Left ventricle myocardium inferior (tissue), 1 donor: ENCODE measurements at regions not wholly inside any gene's neighbourhood (a gene's known extent, or its start where the extent isn't known, plus 50 kb on each side); places are given as distances from the start of the nearest gene placed in this dataset.

ENCODE experiments used
- DNase-seq: peaks from one replicate; pipeline ENCODE4 v3.0.0-alpha.2; 2020
- H3K27ac ChIP-seq: fragments of 200-600 bp; replicated peaks from 2 replicates; pipeline ENCODE4 v1.8.0; 2021
- H3K27me3 ChIP-seq: fragments of 200-600 bp; 2 replicates; pipeline ENCODE4 v1.8.0; 2021; ENCODE audit warnings: low read depth
- H3K36me3 ChIP-seq: fragments of 200-600 bp; 2 replicates; pipeline ENCODE4 v1.8.0; 2021
- H3K4me1 ChIP-seq: fragments of 200-600 bp; 2 replicates; pipeline ENCODE4 v1.8.0; 2021
- H3K4me3 ChIP-seq: fragments of 200-600 bp; 2 replicates; pipeline ENCODE4 v1.8.0; 2021; ENCODE audit warnings: mild to moderate bottlenecking, moderate library complexity
- H3K9me3 ChIP-seq: fragments of 200-600 bp; replicated peaks from 2 replicates; pipeline ENCODE4 v1.8.0; 2021
- intact Hi-C: fragments of 100-400 bp; cut with micrococcal nuclease; formaldehyde crosslinking; loops from one replicate; pipeline ENCODE4 v1.11.0; 2022
- TF ChIP-seq, protein P1 (sequence below): fragments of 200-600 bp; IDR thresholded peaks from 2 replicates; pipeline ENCODE4 v1.8.0; 2021; ENCODE audit warnings: antibody characterized with exemption, mild to moderate bottlenecking, borderline replicate concordance
- donor health status: DM: no; HTN: yes; CAD: no; lungs with severe emphysema.

DNA sequence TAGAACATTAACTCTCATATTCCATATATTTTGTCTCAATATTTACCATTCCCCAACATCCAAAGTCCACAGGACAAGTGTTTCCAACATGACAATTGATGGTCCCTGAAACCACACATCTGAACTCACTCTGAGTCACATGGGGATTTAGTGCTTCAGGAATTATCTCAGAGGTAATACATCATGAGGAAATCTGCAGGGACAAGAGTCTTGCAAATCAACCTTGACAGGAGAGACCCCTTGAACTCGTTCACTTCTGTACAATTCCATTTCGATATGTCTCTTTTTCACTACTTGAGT lies 119.7 kb upstream of the ABCA1 start:
- peaks cover 27% of the 10 kb centered on the region for H3K4me1 ChIP-seq
- H3K4me3 ChIP-seq: no peak overlapping the region
- DNase-seq: no peak
- intact Hi-C loops: no loop called here
- TF ChIP-seq, protein P1, sequence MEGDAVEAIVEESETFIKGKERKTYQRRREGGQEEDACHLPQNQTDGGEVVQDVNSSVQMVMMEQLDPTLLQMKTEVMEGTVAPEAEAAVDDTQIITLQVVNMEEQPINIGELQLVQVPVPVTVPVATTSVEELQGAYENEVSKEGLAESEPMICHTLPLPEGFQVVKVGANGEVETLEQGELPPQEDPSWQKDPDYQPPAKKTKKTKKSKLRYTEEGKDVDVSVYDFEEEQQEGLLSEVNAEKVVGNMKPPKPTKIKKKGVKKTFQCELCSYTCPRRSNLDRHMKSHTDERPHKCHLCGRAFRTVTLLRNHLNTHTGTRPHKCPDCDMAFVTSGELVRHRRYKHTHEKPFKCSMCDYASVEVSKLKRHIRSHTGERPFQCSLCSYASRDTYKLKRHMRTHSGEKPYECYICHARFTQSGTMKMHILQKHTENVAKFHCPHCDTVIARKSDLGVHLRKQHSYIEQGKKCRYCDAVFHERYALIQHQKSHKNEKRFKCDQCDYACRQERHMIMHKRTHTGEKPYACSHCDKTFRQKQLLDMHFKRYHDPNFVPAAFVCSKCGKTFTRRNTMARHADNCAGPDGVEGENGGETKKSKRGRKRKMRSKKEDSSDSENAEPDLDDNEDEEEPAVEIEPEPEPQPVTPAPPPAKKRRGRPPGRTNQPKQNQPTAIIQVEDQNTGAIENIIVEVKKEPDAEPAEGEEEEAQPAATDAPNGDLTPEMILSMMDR: no peak
- no peaks in the 10 kb centered on the region for H3K9me3 ChIP-seq
- H3K36me3 ChIP-seq: no peaks in the 10 kb centered on the region
- no peaks in the 10 kb centered on the region for H3K27me3 ChIP-seq
- no peak overlapping the region for H3K27ac ChIP-seq

DNA sequence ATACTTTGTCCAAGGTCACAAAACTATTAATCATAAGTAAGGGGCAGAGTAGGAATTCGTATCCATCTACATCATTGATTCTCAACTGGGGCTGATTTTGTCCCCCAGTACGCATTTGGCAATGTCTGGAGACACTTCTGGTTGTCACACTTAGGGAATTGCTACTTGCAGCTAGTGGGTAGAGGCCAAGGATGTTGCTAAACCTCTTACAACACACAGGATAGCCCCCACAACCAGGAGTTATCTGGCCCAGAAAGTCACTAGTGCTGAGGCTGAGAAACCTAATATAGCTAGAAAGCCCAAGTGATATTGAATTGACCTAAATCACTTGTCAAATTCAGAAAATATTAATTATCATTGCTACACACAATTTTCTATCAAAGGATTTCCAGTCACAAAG lies 120.4 kb upstream of the ABCA1 start:
- Histone ChIP-seq H3K4me1 (peaks cover 27% of the 10 kb centered on the region), H3K4me3 (no peak overlapping the region), H3K36me3 (no peaks in the 10 kb centered on the region), H3K9me3 (peaks cover 4% of the 10 kb centered on the region), H3K27ac (no peak overlapping the region), H3K27me3 (no peaks in the 10 kb centered on the region)
- DNase-seq: no peak
- intact Hi-C loops: no loop called here
- TF ChIP-seq, protein P1: no peak

DNA sequence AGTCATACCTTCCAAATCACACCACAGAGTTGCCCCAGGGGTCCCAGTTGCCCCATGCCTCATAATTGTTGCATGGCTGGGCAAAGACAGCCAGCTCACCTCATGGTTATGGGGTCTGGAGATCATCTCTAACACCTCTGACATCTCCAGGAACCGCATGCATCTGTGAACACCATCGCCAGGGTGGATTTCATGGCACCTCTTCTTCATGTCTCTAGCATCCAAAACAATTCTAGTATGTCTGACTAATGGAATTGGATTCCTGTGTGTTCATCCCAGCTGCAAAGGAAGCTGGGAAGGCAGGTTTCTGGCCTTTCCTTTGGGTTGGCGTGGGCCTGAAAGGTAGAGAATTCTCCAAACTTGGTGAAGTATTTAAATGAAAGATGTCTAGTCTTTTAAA lies 122.3 kb upstream of the ABCA1 start:
- no peak overlapping the region for H3K27ac ChIP-seq
- no peaks in the 10 kb centered on the region for H3K27me3 ChIP-seq
- no peaks in the 10 kb centered on the region for H3K36me3 ChIP-seq
- intact Hi-C loops: no loop called here
- H3K4me1 ChIP-seq: peaks cover 12% of the 10 kb centered on the region
- no peak for DNase-seq
- H3K9me3 ChIP-seq: peaks cover 12% of the 10 kb centered on the region
- TF ChIP-seq, protein P1: no peak
- H3K4me3 ChIP-seq: no peak overlapping the region

DNA sequence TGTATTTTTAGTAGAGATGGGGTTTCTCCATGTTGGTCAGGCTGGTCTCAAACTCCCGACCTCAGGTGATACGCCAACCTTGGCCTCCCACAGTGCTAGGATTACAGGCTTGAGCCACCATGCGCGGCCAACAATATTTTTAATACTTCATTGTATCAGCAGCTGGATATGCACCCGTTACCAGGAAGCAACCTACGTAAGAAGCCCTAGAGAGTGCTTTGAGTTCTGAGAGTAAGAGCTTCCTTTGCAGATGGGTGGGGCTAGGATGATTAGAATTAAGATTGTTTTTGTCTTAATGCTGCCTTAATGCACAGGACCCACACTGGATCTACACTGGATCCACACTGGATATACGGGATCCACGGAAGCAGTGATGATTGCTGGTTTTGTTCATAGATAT lies 123.9 kb upstream of the ABCA1 start:
- Histone ChIP-seq H3K27me3 (no peaks in the 10 kb centered on the region), H3K36me3 (no peaks in the 10 kb centered on the region), H3K4me1 (peaks cover 6% of the 10 kb centered on the region), H3K27ac (no peak overlapping the region), H3K9me3 (peaks cover 12% of the 10 kb centered on the region), H3K4me3 (no peak overlapping the region)
- no peak for DNase-seq
- TF ChIP-seq, protein P1: no peak
- intact Hi-C loops: no loop called here

DNA sequence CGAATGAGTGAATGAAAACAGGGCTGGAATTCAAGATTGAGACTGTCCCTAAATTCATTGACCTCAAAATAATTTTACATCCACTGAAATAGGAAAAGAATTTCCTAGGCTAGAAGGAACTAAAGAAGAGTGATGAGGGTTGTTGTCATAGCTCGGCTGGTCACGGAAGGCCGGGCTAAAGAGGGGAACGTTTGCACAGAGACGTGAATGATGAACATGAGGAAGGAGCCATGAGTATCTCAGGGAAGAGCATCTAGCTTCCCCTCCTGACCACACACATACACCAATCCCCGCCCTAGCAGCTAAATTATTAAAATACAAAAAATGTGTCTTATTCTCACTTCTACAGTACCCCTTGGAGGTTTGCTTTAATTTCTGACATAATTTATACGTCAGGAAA lies 124.4 kb upstream of the ABCA1 start:
- H3K4me1 ChIP-seq: peaks cover 2% of the 10 kb centered on the region
- no peaks in the 10 kb centered on the region for H3K36me3 ChIP-seq
- H3K9me3 ChIP-seq: peaks cover 12% of the 10 kb centered on the region
- TF ChIP-seq, protein P1: no peak
- H3K27ac ChIP-seq: no peak overlapping the region
- DNase-seq: no peak
- no peaks in the 10 kb centered on the region for H3K27me3 ChIP-seq
- intact Hi-C loops: no loop called here
- H3K4me3 ChIP-seq: no peak overlapping the region

DNA sequence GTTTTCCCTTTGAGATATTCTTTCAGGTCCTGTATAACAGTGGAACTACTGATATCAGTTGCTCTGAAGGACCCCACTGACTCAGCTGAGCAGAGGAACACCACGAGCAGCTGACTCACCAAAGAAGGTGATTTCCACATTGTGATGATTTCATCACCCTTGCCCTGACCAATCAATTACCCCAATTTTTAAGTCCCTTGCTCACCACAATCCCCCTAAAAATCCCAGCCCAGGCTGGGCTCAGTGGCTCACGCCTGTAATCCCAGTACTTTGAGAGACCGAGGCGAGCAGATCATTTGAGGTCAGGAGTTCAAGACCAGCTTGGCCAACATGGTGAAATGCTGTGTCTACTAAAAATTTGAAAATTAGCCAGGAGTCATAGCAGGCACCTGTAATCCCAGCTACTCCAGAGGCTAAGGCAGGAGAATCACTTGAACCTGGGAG lies 125.3 kb upstream of the ABCA1 start:
- no peaks in the 10 kb centered on the region for H3K27me3 ChIP-seq
- H3K36me3 ChIP-seq: no peaks in the 10 kb centered on the region
- H3K4me3 ChIP-seq: no peak overlapping the region
- H3K27ac ChIP-seq: no peak overlapping the region
- intact Hi-C loops: no loop called here
- no peaks in the 10 kb centered on the region for H3K4me1 ChIP-seq
- DNase-seq: no peak
- H3K9me3 ChIP-seq: peaks cover 12% of the 10 kb centered on the region
- TF ChIP-seq, protein P1: no peak
